GM12874 (cell line): ENCODE measurements at regions not wholly inside any gene's neighbourhood (a gene's known extent, or its start where the extent isn't known, plus 50 kb on each side); places are given as distances from the start of the nearest gene placed in this dataset.

ENCODE experiments used
- CTCF ChIP-seq: IDR thresholded peaks from 2 replicates; pipeline ENCODE4 v1.5.1; 2011; ENCODE audit warnings: low read depth, mild to moderate bottlenecking, control low read depth, low read length, moderate library complexity; ENCODE audit not compliant: insufficient read depth

- TF ChIP-seq CTCF, result no peak
These were observed 112.3 kb upstream of the TOP3B start for GRCh38 chr22:22094921-22095320.

- no peak for TF ChIP-seq CTCF
These were observed 111.9 kb upstream of the TOP3B start for GRCh38 chr22:22094514-22094913.

- no peak for TF ChIP-seq CTCF
These were observed 111.2 kb upstream of the TOP3B start for GRCh38 chr22:22093743-22094142.

GRCh38 chr22:22092974-22093373 lies 110.4 kb upstream of the TOP3B start:
- TF ChIP-seq CTCF, result no peak

GRCh38 chr22:22092101-22092500 lies 109.5 kb upstream of the TOP3B start:
- no peak for TF ChIP-seq CTCF

- TF ChIP-seq CTCF, result no peak
These were observed 108.9 kb upstream of the TOP3B start for GRCh38 chr22:22091400-22091878.

- no peak for TF ChIP-seq CTCF
These were observed 108.2 kb upstream of the TOP3B start for GRCh38 chr22:22090650-22091399.
